HG02588 (cell line): ENCODE measurements at regions not wholly inside any gene's neighbourhood (a gene's known extent, or its start where the extent isn't known, plus 50 kb on each side); places are given as distances from the start of the nearest gene placed in this dataset.
"Not testable (repeated sequence)": the region's sequence is repeated elsewhere in the genome, so short reads cannot be mapped to it uniquely, and the experiment has no call there.

ENCODE experiments used
- ATAC-seq: cut with Tn5 transposase; IDR thresholded peaks from one replicate; pipeline ENCODE4 v1.9.1; 2021; ENCODE audit warnings: mild to moderate bottlenecking, moderate library complexity; ENCODE audit not compliant: unreplicated experiment

GRCh38 chr12:89073027-89073398 lies 279.3 kb downstream of the DUSP6 start:
- no peak for ATAC-seq

GRCh38 chr12:89072294-89073026 lies 279.8 kb downstream of the DUSP6 start:
- no peak for ATAC-seq

- ATAC-seq, result no peak
Observed at GRCh38 chr12:89070603-89071002, 281.7 kb downstream of the DUSP6 start.

- ATAC-seq, result no peak
Observed at GRCh38 chr12:89069431-89069830, 282.9 kb downstream of the DUSP6 start.

GRCh38 chr12:89067421-89068187 lies 284.7 kb downstream of the DUSP6 start:
- ATAC-seq, result no peak

GRCh38 chr12:89064780-89065179 lies 287.5 kb downstream of the DUSP6 start:
- ATAC-seq, result no peak

GRCh38 chr12:89064151-89064550 lies 288.1 kb downstream of the DUSP6 start:
- ATAC-seq, result no peak

GRCh38 chr12:89062996-89063395 lies 289.3 kb downstream of the DUSP6 start:
- ATAC-seq, result no peak

GRCh38 chr12:89059721-89060541 lies 292.4 kb downstream of the DUSP6 start:
- ATAC-seq, result no peak

GRCh38 chr12:89059056-89059455 lies 293.2 kb downstream of the DUSP6 start:
- ATAC-seq, result no peak

GRCh38 chr12:89058402-89058801 lies 293.9 kb downstream of the DUSP6 start:
- ATAC-seq, result no peak

GRCh38 chr12:89053817-89054216 lies 298.5 kb downstream of the DUSP6 start:
- ATAC-seq, result not testable (repeated sequence)

- peak; percentile 64 for ATAC-seq
Observed at GRCh38 chr12:89051065-89051677, 301.1 kb downstream of the DUSP6 start.

- ATAC-seq, result no peak
Observed at GRCh38 chr12:89047856-89048418, 304.4 kb downstream of the DUSP6 start.

- ATAC-seq, result no peak
Observed at GRCh38 chr12:89041078-89041477, 311.2 kb downstream of the DUSP6 start.

GRCh38 chr12:89040146-89040964 lies 311.9 kb downstream of the DUSP6 start:
- ATAC-seq, result peak; percentile 96

GRCh38 chr12:89038831-89039512 lies 313.3 kb downstream of the DUSP6 start:
- no peak for ATAC-seq

GRCh38 chr12:89033062-89033461 lies 319.2 kb downstream of the DUSP6 start:
- ATAC-seq, result no peak

GRCh38 chr12:89029961-89030360 lies 322.3 kb downstream of the DUSP6 start:
- no peak for ATAC-seq
